Stimulated activated CD4-positive, alpha-beta T cell treated with anti-CD3 and anti-CD28 coated beads, Interleukin-15, amount 100 ng/mL, for 48 hours (primary cell): ENCODE measurements at regions not wholly inside any gene's neighbourhood (a gene's known extent, or its start where the extent isn't known, plus 50 kb on each side); places are given as distances from the start of the nearest gene placed in this dataset.
"Not testable (repeated sequence)": the region's sequence is repeated elsewhere in the genome, so short reads cannot be mapped to it uniquely, and the experiment has no call there.

Source experiments
- DNase-seq, 2 donors: peaks; one replicate each; pipeline ENCODE4 v3.0.0-alpha.2; 2020; ENCODE audit warnings: low read depth in 2 of 2

DNA sequence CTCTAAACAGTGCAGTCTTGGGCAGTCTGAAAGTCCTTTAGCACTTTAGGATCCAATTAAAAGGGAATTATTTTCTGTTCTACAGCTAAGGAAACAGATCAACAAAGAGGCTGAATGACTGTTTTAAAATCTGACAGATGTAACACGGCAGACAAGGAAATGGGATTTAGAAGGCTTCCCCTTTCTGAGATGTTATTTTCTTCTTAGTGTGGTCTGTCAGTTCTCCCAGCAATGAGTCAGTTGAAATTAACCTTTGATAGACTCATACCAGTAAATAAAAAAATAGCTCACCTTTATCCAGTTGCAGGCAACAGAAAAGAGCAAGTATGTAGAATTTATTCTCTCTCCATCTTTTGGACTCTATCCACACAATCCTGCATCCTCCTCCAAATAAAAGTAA is 98.1 kb downstream of the NEDD1 start:
- DNase-seq: no peak

DNA sequence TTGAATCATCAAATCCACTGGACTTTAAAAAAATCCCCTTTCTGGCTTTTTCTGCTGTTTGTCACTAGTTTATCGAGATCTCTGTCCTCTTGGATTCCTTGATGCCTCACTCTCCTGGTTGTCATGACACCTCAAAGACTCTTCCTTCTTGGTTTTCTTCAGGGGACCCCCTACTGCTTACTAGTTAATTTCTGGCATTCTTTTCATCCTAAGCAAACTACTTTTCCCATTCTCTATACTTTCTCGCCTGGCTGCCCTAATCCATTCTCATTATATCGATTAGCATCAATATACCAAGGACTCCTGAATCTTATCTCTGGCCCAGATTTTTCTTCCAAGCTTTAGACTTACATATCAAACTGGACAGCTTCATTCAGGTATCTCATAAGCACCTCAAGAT is 98.6 kb downstream of the NEDD1 start:
- no peak for DNase-seq

DNA sequence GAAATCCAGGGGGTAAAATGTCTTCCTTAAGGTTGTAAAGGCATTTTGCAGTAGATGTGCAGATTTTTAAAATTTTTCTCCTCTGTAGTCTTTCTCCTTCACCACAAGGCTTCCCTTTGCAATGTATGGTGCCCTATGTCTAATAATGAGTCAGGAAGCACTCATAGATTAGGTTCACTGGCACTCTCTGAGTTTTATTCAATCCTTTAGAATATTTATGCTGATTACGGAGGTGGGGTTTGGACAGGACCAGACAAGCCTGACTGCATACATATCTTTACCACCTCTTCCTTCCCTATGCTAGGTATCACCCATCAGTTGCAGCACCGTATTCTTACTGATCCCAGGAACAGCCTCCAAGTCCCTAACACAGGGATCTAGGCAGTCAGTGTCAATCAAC is 99.5 kb downstream of the NEDD1 start:
- no peak for DNase-seq

DNA sequence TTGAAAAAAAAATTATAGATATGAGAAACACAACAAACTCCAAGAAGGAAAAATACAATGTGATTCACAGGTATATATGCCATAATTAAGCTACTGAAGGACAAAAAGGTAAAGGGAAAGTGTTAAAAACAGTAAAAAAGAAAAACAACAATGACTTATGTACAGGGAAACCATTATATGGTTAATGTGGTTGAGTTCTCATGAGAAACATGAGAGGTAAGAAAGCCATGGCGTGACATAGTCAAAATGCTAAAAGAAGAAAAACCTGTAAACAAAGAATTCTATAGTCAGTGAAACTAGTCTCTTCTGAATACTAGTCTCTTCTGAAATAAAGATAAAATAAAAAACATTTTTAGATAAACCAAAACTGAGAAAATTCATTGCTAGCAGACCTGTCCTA is 109.1 kb downstream of the NEDD1 start:
- DNase-seq: no peak

DNA sequence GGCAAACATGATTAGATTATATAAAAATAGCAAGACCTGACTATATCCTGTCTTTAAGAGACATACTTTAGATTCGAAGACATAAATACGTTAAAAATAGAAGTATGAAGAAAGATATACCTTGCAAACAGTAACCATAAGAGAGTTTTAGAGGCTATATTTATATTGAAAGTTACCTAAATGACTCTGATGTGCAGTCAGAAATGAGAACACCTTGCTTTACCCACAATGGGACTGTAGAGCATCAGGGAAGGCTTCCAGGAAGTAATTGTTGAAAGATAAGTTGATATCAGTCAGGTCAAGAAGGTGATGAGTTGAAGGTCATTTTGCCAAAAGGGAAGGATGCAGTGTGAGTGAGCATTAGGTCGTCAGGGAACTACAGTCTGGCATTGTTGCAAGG is 110.2 kb downstream of the NEDD1 start:
- DNase-seq: no peak

DNA sequence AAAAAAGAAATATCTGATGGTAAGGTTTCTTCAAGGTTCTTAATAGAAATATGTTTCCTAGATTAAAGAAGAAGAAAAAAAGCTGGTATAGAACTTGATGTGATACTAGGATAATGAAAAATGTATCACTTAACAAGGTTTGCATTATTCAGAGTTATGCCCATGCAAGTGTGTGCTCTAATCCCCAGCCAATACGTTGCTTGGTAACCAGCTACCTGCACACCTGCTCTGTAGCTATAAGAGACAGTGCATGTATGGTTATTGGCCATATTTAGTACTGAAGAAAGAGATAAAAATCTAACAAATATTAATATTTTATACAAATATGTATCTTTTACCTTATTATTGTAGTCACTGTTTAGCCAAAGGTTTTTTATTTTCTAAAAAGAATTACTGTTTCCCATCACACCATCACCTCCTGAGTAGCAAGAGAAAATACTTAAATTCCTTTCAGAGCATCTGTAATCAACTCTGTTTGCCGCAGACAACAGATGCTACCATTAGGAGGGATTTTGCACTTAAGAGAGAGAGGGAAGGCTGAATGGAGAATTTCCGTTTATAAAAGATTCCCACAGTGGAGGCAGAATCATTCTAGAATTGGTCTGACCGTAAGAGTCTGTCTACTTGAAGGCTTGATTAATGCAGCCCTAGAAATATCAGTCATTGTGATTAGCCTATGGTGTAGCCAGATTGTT is 115.6 kb downstream of the NEDD1 start:
- no peak for DNase-seq

DNA sequence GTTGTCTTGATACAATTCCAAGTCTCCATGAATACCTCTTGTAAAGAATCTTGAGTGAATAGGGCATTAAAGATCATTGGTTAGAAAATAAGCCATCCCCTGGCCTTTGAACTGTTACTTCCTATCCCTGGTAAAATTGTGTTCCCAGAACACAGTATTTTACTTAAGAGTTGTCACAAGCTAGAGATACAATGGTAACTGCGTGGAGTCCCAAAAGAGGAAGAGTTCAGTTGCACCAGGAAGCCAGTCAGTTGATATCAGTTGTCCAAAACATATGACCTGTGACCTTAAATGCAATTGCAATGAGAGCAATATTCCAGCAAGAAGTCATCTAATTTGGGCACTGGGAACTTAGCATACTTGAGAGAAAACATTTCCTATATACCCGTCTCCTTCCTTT is 117.3 kb downstream of the NEDD1 start:
- DNase-seq: no peak

DNA sequence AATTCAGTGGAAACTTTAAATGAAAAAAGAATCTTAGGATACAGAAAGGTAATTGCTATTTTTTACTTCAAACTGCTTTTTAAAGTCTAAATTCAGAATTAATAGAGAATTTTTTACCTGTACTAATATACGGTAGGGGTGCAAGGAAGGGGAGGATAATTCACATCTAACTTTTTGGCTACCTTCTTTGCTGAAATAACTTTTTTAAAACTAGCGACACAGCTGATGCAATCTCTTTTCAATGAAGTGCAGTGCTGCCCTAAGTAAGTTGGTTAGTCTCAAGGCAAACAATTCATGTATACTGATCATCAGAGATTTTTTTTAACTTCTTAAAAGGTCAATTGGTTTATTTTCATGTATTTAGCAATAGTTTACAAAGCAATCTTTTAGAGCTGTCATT is 119.8 kb downstream of the NEDD1 start:
- no peak for DNase-seq

DNA sequence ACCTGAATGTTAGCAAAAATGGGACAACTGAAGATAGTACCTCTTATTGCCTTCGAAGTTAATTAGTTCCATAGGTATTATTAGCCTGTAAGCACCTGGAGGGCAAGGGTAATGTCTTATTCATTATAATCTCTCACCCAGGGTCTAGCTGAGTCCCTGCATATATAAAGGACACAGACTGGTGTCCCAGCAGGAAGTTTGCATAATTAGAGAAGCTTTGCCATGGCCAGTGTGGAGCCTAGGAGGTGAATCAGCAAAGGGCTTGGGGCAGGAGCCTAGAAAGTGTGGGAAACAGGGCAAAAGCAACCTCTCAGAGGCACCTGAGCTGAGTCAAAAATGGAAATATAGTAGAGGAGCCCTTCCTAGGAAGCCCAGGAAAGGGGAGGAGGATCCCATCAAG is 120.4 kb downstream of the NEDD1 start:
- no peak for DNase-seq

DNA sequence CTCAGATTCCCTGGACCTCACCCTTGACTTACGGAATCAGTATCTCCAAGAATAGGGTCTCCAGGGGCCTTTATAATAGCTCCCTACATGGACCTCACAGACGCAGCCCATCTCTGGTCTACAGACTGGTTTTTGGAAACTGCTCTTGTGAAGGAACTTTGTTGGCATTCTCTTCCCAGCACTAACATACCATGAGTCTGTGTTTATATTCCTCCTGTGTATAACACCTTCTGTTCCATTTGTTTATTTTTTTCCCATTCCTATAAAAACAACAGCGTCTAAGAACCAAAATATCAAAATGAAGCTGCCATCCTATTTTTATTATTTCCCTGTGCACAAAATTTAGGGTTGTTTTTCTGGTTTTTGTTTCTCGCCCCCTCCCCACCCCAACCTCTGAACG is 131.1 kb downstream of the NEDD1 start:
- no peak for DNase-seq

DNA sequence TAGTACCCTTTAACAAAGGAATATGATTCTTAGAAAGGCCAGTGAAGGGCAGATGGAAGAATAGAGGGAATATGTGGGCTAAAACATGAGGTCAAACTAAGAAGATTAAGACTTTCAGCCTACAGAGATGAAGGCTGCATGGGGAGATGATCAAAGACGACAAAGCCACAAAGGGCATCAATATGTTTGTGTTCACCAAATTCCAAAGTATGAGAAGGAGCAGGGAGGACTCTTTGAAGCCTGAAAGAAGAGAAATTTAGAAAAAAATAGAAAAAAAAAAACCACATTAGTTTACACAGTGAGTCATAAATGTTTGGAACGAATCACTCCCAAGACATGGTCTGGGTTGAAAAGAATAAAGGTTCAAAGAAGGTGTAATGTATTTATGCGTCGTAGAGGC is 131.8 kb downstream of the NEDD1 start:
- no peak for DNase-seq

DNA sequence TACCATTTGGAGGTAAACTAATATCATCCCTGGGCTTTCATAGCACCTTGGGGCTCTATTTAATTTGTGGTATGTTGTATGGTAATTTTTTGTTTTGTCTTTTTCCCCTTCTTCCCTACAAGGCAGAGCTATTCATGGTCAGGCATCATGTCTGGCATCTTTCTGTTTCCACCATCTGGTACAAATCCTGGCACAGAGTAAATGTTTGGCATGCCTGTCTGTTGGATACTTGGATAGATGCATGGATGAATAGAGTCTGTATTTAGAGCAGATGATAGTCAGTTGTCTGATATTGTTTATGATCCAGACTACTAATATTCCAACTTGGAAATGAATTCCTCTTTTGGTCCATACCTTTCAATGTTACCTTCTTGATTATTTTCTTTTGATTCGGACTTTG is 139.8 kb downstream of the NEDD1 start:
- no peak for DNase-seq

DNA sequence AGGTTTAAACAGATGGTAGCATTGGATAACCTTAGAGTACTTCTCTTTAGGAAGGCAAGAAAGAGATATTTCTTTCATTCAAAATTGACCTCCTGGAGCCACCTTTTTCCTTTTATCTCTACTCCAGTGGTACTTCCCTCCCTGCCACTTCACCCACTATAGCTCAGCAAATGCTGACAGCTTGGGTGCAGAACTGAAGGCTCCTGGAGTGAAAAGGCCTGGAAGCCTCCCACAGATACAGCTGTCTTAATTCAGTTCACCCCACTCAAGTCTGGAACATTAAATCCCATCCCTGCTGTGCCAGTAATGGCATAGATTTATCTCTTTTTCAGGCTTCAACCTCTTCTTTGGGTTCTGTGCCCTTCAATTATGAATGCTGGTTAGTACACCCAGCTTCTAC is 140.3 kb downstream of the NEDD1 start:
- DNase-seq: no peak

DNA sequence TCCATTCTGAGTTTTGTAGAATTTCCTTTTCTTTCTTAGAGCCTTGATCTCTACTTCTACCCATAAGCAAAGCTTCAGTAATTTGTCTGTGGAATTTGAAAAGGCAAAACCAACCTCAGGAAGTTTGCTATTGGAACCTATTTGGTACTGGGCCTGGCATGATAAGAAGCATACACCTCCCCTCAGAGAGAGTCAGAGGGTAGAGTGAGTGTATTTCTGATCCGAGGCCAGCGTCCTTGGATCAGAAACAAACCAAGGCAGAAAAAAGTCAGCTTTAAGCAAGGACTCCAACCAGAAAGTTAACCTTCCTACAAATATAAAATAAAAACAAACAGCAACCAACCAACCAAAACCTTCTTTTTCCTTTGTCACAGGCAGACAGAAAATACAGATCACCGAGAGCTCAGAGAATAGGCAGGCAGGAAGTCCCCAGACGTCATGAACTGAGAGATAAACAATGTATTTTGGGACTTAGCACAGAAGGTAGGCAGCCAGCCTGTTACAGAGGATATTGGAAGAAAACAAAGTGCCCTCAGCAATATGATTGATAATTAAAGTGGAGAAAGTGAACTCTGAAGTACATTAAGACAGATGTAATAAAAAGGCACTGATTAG is 141.5 kb downstream of the NEDD1 start:
- DNase-seq: no peak

DNA sequence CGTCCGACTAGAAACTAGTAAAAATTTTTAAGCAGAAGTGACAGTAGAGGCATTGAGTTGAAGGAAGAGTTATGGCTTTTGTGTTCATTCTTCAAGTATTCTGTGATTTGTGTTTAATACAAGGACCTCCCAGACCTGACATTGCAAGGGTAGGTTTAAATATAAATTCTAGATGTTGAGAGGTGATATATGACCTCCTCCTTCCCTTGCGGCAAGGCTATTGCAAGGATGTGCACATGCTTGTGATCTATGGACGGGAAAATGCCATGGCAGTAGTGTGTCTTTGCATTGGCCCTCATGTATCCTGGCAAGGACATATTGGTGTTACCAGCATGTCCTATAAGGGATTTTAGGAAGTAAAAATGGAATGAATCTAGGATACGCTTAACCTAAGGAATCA is 143.5 kb downstream of the NEDD1 start:
- DNase-seq: no peak

DNA sequence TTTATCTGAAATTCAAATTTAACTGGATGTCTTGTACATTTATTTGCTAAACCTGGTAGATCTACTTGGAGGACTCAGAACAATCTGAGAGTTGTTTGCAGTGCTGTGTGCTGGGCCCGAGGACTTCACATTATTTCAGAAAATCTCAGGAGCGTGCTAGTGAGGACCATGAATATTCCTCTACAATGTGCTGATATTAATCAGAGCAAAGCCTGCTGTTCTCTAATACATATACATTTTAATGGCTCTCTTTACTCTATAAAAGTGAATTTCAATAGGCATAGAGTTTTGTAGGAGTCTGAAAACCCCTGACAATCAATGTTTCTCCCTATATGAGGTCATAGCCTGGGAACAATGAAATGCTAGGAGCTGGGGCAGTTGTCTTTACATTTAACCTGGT is 144.3 kb downstream of the NEDD1 start:
- DNase-seq: no peak

DNA sequence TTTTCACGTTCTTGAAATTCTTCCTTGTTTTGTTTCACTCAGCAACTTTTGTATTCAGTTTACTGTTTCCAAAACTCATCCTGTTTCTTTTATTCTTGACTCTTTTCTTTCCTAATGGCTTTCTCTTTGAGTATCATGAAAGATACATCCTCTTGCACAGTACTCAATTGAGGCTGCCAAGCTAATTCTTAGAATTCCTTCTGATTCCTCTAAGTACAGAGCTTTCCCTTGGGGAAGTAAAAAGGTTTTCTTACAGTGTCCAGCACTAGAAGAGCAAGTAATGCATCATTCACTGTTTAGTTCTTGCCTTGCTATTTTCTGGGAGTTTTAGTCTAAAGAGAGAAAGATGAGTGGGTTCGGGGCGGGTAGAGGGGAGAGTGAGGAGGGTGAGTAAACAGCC is 154.1 kb downstream of the NEDD1 start:
- no peak for DNase-seq

DNA sequence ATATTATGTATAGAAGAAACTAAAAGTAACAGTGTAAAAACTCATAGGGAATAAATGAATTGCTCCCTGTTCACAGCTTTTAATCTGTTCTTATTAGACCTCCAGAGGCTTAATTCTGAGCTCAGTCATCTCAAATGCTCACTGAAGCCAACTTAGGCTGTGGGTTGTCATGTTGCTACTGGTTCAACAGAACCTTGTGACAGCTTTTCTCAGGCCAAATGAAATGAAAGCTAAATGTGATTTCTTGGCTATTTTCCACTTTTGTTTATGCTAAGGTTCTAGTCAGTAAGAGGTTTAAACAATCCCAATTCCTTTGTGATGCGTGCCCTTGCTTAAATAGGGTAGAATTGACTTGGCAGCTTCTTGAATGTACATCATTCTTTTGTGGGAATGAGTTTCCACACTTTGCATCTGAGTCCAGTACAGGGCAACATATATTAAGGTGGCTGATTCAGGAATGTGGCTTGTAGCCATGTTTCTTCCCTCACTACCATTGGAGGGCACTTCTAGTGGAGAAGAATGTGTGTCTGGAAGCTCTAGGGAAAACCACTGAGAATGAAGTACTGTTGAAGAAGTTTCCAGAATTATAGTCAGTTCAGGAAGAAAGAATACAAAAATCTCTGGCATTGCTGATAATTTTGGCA is 156.4 kb downstream of the NEDD1 start:
- DNase-seq: no peak

DNA sequence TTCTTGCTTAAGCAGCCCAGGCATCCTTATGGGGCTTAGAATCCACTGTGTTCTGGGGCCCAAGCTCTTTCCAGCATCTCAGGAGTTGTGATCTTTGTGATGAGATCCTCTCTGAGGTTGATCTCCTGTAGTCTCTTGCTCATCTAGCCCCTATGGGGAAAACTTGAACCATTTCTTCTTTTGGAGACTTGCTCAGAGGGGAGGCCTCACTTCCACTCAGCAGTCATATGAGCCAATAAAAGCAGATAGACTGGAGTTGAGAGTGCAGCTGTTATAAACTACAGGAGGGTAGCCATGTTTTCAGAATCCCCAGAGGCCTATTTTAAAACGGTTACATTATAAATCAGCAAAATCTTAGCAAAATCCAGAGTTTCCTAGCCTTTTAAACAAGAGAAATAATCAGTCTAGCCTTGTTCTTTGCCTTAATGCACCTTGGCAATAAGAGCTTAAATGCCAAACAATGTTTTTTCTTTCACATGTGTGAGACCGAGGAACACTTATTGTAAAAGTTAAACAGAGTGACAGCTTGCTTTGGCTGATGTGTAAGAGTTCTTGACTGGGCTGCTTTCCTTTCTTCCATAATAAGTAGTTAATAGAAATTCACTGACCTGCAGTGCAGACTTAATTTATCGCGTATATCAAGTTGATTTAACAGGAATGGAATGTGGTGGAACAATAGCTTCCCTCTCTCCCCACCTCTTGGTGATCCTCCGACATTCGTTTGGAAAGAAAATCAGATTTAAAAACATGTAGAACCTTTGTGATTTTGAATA is 168.3 kb downstream of the NEDD1 start:
- DNase-seq: no peak

DNA sequence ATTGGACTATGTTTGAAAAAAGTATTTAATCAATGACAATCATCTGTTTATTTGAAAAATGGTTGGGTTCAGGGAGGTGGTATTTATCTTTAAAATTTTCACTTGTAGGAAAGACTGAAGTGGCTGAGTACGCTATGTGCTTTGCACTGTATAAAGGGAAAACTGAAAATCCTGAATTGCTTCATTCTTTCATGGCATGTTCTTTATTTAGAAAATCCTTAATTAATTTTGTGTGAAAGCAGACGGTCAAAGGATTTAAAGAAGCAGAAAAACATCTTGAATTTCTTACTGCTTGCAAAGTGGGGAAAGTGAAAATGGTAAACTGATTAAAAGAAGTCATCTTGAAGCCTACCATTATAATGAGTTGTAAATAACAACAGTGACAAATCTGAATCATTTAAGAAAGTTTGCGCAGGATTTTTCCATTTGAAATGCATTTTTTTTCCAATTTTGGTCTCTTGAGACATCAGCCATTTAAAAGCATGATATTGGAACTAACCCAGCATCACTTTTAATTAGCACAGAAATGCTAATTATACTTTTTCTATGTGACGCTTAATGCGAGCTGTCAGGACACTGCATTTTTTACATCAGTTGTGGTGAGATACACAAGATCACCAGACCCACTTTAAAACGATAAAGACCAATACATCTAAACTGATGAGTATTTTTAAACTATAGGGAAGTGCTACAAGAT is 169.0 kb downstream of the NEDD1 start:
- no peak for DNase-seq

DNA sequence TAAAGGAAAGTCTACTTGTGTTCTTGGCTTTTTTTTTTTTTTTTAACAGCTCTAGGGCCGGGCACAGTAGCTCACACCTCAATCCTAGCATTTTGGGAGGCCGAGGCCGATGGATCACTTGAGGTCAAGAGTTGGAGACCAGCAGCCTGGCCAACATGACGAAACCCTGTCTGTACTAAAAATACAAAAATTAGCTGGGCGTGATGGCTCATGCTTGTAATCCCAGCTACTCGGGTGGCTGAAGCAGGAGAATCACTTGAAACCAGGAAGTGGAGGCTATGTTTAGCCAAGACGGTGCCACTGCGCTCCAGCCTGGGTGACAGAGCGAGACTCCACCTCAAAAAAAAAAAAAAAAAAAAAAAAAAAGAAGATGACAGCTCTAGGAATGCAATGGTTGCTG is 169.9 kb downstream of the NEDD1 start:
- not testable (repeated sequence) for DNase-seq

DNA sequence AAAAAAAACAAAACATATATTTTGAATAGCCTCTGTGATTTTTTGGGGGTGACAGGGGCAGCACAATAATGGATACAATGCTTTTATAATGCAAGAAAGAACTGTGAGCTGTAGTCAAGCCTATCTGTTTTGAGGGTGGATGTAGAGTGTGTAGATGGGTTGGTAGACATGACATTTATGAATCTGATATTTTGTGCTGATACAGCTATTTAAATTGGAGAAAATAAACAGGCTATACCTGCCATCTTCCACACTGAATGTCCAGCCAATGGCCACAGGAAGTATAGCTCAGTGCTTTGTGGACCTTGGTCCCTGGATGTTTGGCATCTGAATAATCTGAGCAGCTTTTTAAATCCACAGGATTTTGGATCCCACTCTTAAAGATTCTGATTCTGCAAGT is 175.0 kb downstream of the NEDD1 start:
- DNase-seq: no peak
